IMR-90 (cell line): ENCODE measurements at regions not wholly inside any gene's neighbourhood (a gene's known extent, or its start where the extent isn't known, plus 50 kb on each side); places are given as distances from the start of the nearest gene placed in this dataset.

ENCODE experiments used
- POLR2A ChIP-seq: IDR thresholded peaks from 2 replicates; pipeline ENCODE4 v1.6.1; 2012; ENCODE audit warnings: mild to moderate bottlenecking, low read depth, low read length
- SMC3 ChIP-seq: fragments of 150-350 bp; IDR thresholded peaks from 2 replicates; pipeline ENCODE4 v1.6.1; 2016; ENCODE audit warnings: low read depth, mild to moderate bottlenecking, antibody characterized with exemption, low read length, moderate library complexity
- TF ChIP-seq, protein P1 (sequence below): conservative IDR thresholded peaks from 2 replicates; pipeline ENCODE4 v1.5.1; 2012; ENCODE audit warnings: mild to moderate bottlenecking, low read depth, low read length, improper control_type of control experiment

- TF ChIP-seq, protein P1, sequence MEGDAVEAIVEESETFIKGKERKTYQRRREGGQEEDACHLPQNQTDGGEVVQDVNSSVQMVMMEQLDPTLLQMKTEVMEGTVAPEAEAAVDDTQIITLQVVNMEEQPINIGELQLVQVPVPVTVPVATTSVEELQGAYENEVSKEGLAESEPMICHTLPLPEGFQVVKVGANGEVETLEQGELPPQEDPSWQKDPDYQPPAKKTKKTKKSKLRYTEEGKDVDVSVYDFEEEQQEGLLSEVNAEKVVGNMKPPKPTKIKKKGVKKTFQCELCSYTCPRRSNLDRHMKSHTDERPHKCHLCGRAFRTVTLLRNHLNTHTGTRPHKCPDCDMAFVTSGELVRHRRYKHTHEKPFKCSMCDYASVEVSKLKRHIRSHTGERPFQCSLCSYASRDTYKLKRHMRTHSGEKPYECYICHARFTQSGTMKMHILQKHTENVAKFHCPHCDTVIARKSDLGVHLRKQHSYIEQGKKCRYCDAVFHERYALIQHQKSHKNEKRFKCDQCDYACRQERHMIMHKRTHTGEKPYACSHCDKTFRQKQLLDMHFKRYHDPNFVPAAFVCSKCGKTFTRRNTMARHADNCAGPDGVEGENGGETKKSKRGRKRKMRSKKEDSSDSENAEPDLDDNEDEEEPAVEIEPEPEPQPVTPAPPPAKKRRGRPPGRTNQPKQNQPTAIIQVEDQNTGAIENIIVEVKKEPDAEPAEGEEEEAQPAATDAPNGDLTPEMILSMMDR: no peak
- TF ChIP-seq SMC3 (no peak), POLR2A (no peak)
Measured at GRCh38 chr5:124519396-124519795, 227.0 kb downstream of the ZNF608 start.
